ENCODE measurements at regions not wholly inside any gene's neighbourhood (a gene's known extent, or its start where the extent isn't known, plus 50 kb on each side); places are given as distances from the start of the nearest gene placed in this dataset.

GRCh38 chr5:58054018-58054417 lies 405.9 kb downstream of the PLK2 start:
- DNase-seq, result no peak

GRCh38 chr5:58048954-58049353 lies 410.9 kb downstream of the PLK2 start:
- no peak for DNase-seq

GRCh38 chr5:58048185-58048925 lies 411.5 kb downstream of the PLK2 start:
- DNase-seq, result no peak

- no peak for DNase-seq
Measured at GRCh38 chr5:58046371-58046770, 413.5 kb downstream of the PLK2 start.

GRCh38 chr5:58044166-58044565 lies 415.7 kb downstream of the PLK2 start:
- no peak for DNase-seq

- DNase-seq, result no peak
Measured at GRCh38 chr5:58043032-58043945, 416.6 kb downstream of the PLK2 start.

GRCh38 chr5:58041884-58042283 lies 418.0 kb downstream of the PLK2 start:
- no peak for DNase-seq

- no peak for DNase-seq
Measured at GRCh38 chr5:58040846-58041245, 419.0 kb downstream of the PLK2 start.

GRCh38 chr5:58040044-58040443 lies 419.8 kb downstream of the PLK2 start:
- DNase-seq, result no peak

- no peak for DNase-seq
Measured at GRCh38 chr5:58037899-58038298, 422.0 kb downstream of the PLK2 start.

- no peak for DNase-seq
Measured at GRCh38 chr5:58025809-58026208, 434.1 kb downstream of the PLK2 start.

- no peak for DNase-seq
Measured at GRCh38 chr5:58024151-58024550, 435.7 kb downstream of the PLK2 start.

- DNase-seq, result no peak
Measured at GRCh38 chr5:58022055-58022454, 437.8 kb downstream of the PLK2 start.

- no peak for DNase-seq
Measured at GRCh38 chr5:58021466-58021865, 438.4 kb downstream of the PLK2 start.

GRCh38 chr5:58019614-58020013 lies 440.3 kb downstream of the PLK2 start:
- DNase-seq, result no peak

- DNase-seq, result no peak
Measured at GRCh38 chr5:58018016-58018415, 441.9 kb downstream of the PLK2 start.

- no peak for DNase-seq
Measured at GRCh38 chr5:58016877-58017276, 443.0 kb downstream of the PLK2 start.

- DNase-seq, result no peak
Measured at GRCh38 chr5:58016358-58016757, 443.5 kb downstream of the PLK2 start.

- no peak for DNase-seq
Measured at GRCh38 chr5:58015175-58015574, 444.7 kb downstream of the PLK2 start.

GRCh38 chr5:58013542-58014258 lies 446.2 kb downstream of the PLK2 start:
- no peak for DNase-seq

GRCh38 chr5:58012801-58013315 lies 447.0 kb downstream of the PLK2 start:
- no peak for DNase-seq

GRCh38 chr5:58012102-58012501 lies 447.8 kb downstream of the PLK2 start:
- DNase-seq, result no peak

GRCh38 chr5:58011301-58011700 lies 448.6 kb downstream of the PLK2 start:
- no peak for DNase-seq
